BE2C (cell line): ENCODE measurements at regions not wholly inside any gene's neighbourhood (a gene's known extent, or its start where the extent isn't known, plus 50 kb on each side); places are given as distances from the start of the nearest gene placed in this dataset.

Source experiments
- DNase-seq: peaks from one replicate; pipeline ENCODE4 v3.0.0-alpha.2; 2020
- H3K27me3 ChIP-seq: fragments of 250-450 bp; sonication (Bioruptor Pico); 2 replicates; pipeline ENCODE4 v1.5.1; 2020; ENCODE audit warnings: mild to moderate bottlenecking
- H3K36me3 ChIP-seq: fragments of 250-450 bp; sonication (Bioruptor Pico); 2 replicates; pipeline ENCODE4 v1.5.1; 2020; ENCODE audit warnings: mild to moderate bottlenecking
- H3K4me1 ChIP-seq: fragments of 250-450 bp; sonication (Bioruptor Pico); 2 replicates; pipeline ENCODE4 v1.5.1; 2020
- H3K4me3 ChIP-seq: 2 replicates; pipeline ENCODE4 v1.5.1; 2011; ENCODE audit warnings: low read depth, low read length
- H3K9me3 ChIP-seq: fragments of 250-450 bp; sonication (Bioruptor Pico); 2 replicates; pipeline ENCODE4 v1.5.1; 2020
- TF ChIP-seq, protein P1 (sequence below): IDR thresholded peaks from 2 replicates; pipeline ENCODE4 v1.5.1; 2012; ENCODE audit warnings: mild to moderate bottlenecking, low read depth, low read length

DNA sequence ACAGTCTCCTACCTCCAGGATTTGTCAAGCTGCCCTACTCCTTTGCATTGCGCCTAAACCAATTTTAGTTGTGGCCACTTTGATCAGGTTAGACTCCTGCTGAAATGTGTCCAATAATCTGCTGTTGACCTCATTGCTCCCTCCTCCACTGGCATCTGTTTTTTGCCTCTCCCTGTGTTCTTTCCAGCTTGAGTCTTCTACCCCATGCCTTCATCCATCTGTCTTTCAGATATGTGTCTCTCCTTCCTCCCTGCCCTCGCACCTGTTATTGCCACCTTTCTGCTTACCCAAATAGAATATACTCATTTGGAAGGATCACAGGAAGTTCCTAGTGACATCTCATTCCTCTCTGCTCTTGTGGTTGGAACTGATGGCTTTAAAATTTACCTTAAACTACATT is 366.6 kb upstream of the CLNK start:
- Histone ChIP-seq H3K36me3 (no peaks in the 10 kb centered on the region), H3K4me1 (no peaks in the 10 kb centered on the region), H3K27me3 (no peaks in the 10 kb centered on the region), H3K4me3 (no peak overlapping the region), H3K9me3 (no peaks in the 10 kb centered on the region; the same call in none of the 2 replicates)
- DNase-seq: no peak
- TF ChIP-seq, protein P1, sequence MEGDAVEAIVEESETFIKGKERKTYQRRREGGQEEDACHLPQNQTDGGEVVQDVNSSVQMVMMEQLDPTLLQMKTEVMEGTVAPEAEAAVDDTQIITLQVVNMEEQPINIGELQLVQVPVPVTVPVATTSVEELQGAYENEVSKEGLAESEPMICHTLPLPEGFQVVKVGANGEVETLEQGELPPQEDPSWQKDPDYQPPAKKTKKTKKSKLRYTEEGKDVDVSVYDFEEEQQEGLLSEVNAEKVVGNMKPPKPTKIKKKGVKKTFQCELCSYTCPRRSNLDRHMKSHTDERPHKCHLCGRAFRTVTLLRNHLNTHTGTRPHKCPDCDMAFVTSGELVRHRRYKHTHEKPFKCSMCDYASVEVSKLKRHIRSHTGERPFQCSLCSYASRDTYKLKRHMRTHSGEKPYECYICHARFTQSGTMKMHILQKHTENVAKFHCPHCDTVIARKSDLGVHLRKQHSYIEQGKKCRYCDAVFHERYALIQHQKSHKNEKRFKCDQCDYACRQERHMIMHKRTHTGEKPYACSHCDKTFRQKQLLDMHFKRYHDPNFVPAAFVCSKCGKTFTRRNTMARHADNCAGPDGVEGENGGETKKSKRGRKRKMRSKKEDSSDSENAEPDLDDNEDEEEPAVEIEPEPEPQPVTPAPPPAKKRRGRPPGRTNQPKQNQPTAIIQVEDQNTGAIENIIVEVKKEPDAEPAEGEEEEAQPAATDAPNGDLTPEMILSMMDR: no peak

DNA sequence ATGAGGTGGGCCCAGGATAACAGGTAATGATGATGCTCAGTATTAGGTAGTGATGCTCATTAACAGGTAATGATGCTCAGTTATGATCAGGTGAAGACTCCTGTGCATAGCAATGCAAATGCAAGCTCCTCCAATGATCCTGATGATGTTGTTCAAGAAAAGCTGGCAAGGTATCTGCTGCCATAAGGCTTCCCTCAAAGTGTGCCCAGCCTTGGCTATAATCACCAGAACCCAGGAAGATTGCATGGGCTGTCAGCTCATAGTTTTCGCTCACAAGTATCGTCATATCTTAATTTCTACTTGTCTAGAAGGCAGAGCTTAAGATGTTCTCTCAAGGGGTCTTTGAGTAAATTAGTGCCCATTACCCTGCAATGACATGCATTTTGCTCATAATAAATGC is 366.2 kb upstream of the CLNK start:
- no peaks in the 10 kb centered on the region for H3K27me3 ChIP-seq
- no peaks in the 10 kb centered on the region for H3K4me1 ChIP-seq
- no peak for DNase-seq
- TF ChIP-seq, protein P1: no peak
- no peak overlapping the region for H3K4me3 ChIP-seq
- no peaks in the 10 kb centered on the region; the same call in none of the 2 replicates for H3K9me3 ChIP-seq
- no peaks in the 10 kb centered on the region for H3K36me3 ChIP-seq

DNA sequence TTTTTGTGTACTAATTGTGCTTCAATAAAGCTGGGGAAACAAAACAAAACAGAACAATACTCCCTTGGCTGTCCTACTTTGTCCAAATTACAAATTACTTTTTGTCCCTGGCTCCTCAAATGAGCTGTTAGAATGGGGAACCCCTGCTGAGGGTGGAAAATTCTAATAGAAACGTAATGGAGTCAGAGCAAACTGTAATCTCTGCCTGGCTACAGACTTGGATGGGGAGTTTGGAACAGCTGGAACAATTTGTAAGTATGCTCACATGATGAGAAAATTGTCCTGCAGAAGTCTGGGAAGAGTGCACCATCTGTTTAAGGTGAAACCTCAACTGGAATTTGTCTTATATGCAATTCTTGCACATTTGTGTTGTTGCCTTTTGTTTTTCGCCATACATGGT is 364.4 kb upstream of the CLNK start:
- TF ChIP-seq, protein P1: no peak
- Histone ChIP-seq H3K4me3 (no peak overlapping the region), H3K36me3 (no peaks in the 10 kb centered on the region), H3K4me1 (no peaks in the 10 kb centered on the region), H3K9me3 (no peaks in the 10 kb centered on the region; the same call in none of the 2 replicates), H3K27me3 (no peaks in the 10 kb centered on the region)
- DNase-seq: no peak

DNA sequence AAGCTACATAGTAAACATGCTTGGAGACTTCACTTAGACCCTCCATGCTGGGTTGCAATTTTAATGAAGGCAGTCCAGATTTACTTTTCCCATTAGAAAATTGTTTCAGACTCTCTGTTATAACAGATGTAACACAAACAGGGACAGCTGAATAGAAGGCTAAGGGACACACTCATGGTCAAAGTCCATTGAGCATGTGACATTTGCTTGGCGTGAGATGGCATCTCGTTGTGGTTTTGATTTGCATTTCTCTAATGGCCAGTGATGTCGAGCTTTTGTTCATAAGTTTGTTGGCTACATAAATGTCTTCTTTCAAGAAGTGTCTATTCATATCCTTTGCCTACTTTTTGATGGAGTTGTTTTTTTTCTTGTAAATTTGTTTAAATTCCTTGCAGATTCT is 358.2 kb upstream of the CLNK start:
- Histone ChIP-seq H3K27me3 (no peaks in the 10 kb centered on the region), H3K4me1 (no peaks in the 10 kb centered on the region), H3K9me3 (no peaks in the 10 kb centered on the region), H3K36me3 (no peaks in the 10 kb centered on the region), H3K4me3 (no peak overlapping the region)
- TF ChIP-seq, protein P1: no peak
- no peak for DNase-seq

DNA sequence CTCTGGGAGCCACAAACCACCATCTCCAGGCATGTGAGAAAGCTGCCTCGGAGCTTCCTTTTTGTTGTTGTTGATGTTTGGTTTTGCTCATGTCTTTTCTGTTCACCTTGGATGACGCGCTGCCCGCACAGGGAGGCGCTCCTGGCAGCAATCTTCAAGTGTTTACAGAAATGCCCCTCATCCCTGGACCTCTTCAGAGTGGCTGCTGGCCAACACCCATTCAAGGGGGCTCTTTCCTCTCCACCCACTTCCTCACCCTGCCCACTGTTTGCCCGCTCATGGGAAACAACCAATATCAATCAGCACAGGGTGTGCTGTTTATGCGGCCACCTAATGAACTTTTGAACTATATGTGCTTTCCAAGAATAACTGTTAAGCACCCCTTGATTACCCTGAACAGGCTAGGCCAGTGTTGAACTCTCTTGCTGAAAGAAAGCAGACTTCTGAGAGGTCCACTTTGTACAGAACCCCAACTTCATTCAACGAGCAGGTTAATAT is 355.1 kb upstream of the CLNK start:
- Histone ChIP-seq H3K4me1 (no peaks in the 10 kb centered on the region), H3K36me3 (no peaks in the 10 kb centered on the region), H3K4me3 (no peak overlapping the region), H3K9me3 (no peaks in the 10 kb centered on the region), H3K27me3 (no peaks in the 10 kb centered on the region)
- TF ChIP-seq, protein P1: no peak
- DNase-seq: no peak

DNA sequence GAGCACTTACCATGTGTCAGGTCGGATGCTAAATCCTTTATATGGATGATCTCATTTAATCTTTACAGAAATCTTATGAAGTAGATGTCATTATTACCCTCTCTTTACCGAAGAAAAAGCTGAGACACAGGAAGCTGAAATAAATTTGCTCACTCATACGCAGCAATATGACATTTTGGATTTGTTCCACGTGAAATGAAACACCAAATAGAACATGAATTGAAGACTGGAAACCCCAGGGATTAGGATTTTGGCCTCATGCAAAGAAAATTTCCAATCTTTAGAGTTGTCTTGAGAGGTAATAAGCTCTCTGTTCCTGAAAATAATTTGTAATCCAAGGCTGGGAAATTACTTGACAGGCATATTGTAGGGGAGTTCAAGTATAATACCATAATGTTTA is 354.4 kb upstream of the CLNK start:
- no peaks in the 10 kb centered on the region for H3K4me1 ChIP-seq
- H3K27me3 ChIP-seq: no peaks in the 10 kb centered on the region
- H3K4me3 ChIP-seq: no peak overlapping the region
- no peak for DNase-seq
- TF ChIP-seq, protein P1: no peak
- H3K36me3 ChIP-seq: no peaks in the 10 kb centered on the region
- no peaks in the 10 kb centered on the region; the same call in 1 of the 2 replicates for H3K9me3 ChIP-seq
